HepG2 (cell line): ENCODE measurements at regions not wholly inside any gene's neighbourhood (a gene's known extent, or its start where the extent isn't known, plus 50 kb on each side); places are given as distances from the start of the nearest gene placed in this dataset.

Experiments
- BCL6 ChIP-seq: IDR thresholded peaks from 2 replicates; pipeline ENCODE4 v1.6.1; 2016; ENCODE audit warnings: missing genetic modification reagents, missing compliant biosample characterization
- CHD4 ChIP-seq: fragments of 200-600 bp; sonication (generic); IDR thresholded peaks from 2 replicates; pipeline ENCODE4 v1.7.0; 2017; ENCODE audit warnings: mild to moderate bottlenecking, low read length, borderline replicate concordance
- DZIP1 ChIP-seq: sonication (generic); formaldehyde crosslinking; IDR thresholded peaks from 2 replicates; pipeline ENCODE4 v1.5.0; 2020; ENCODE audit warnings: mild to moderate bottlenecking, missing genetic modification reagents
- FOXA1 ChIP-seq, 2 experiments: fragments of 450-650 bp in 1 of 2; sonication (generic) in 1 of 2; formaldehyde crosslinking in 1 of 2; IDR thresholded peaks; 2 replicates each; pipeline versions ENCODE4 v1.4.0 to v1.6.1; 2016 to 2020; ENCODE audit warnings: missing genetic modification reagents in 1 of 2
- GTF3A ChIP-seq: sonication (generic); formaldehyde crosslinking; conservative IDR thresholded peaks from 2 replicates; pipeline ENCODE4 v1.4.0; 2020; ENCODE audit warnings: mild to moderate bottlenecking, missing genetic modification reagents
- HMGA1 ChIP-seq: sonication (generic); formaldehyde crosslinking; conservative IDR thresholded peaks from 2 replicates; pipeline ENCODE4 v1.4.0; 2020; ENCODE audit warnings: missing genetic modification reagents
- JUND ChIP-seq: sonication (generic); formaldehyde crosslinking; IDR thresholded peaks from 2 replicates; pipeline ENCODE4 v1.8.0; 2022; ENCODE audit warnings: mild to moderate bottlenecking, missing genetic modification reagents
- KDM5A ChIP-seq: fragments of 200-600 bp; sonication (generic); IDR thresholded peaks from 2 replicates; pipeline ENCODE4 v1.7.0; 2018; ENCODE audit warnings: antibody characterized with exemption, mild to moderate bottlenecking, low read length, borderline replicate concordance
- MAFG ChIP-seq: sonication (generic); formaldehyde crosslinking; IDR thresholded peaks from 2 replicates; pipeline ENCODE4 v1.5.1; 2020; ENCODE audit warnings: mild to moderate bottlenecking, missing genetic modification reagents
- PTBP1 ChIP-seq: fragments of 200-400 bp; formaldehyde crosslinking; IDR thresholded peaks from 2 replicates; pipeline ENCODE4 v1.6.1; 2018; ENCODE audit warnings: low read length, low read depth; ENCODE audit not compliant: poor library complexity, severe bottlenecking
- SMAD1 ChIP-seq: sonication (generic); formaldehyde crosslinking; IDR thresholded peaks from 2 replicates; pipeline ENCODE4 v1.4.0; 2020; ENCODE audit warnings: missing genetic modification reagents, low read depth, mild to moderate bottlenecking, borderline replicate concordance
- SMAD3 ChIP-seq: sonication (generic); formaldehyde crosslinking; IDR thresholded peaks from 2 replicates; pipeline ENCODE4 v1.4.0; 2020; ENCODE audit warnings: missing genetic modification reagents
- ZNF343 ChIP-seq: sonication (generic); formaldehyde crosslinking; IDR thresholded peaks from 2 replicates; pipeline ENCODE4 v1.4.0; 2020; ENCODE audit warnings: mild to moderate bottlenecking, missing genetic modification reagents
- ZNF646 ChIP-seq: sonication (generic); formaldehyde crosslinking; IDR thresholded peaks from 2 replicates; pipeline ENCODE4 v1.9.0; 2021; ENCODE audit warnings: mild to moderate bottlenecking, missing genetic modification reagents
- ZNF7 ChIP-seq: IDR thresholded peaks from 2 replicates; pipeline ENCODE4 v1.6.1; 2016; ENCODE audit warnings: missing biosample characterization, missing genetic modification reagents
- ZNF713 ChIP-seq: sonication (generic); formaldehyde crosslinking; IDR thresholded peaks from 2 replicates; pipeline ENCODE4 v1.4.0; 2020; ENCODE audit warnings: mild to moderate bottlenecking, missing genetic modification reagents
- TF ChIP-seq, protein P1 (sequence below): sonication (generic); formaldehyde crosslinking; IDR thresholded peaks from 2 replicates; pipeline ENCODE4 v1.4.0; 2020; ENCODE audit warnings: missing genetic modification reagents
- TF ChIP-seq, protein P2 (sequence below): IDR thresholded peaks from 2 replicates; pipeline ENCODE4 v1.6.1; 2018; ENCODE audit warnings: missing genetic modification reagents

- TF ChIP-seq CHD4, result no peak
- TF ChIP-seq, protein P1, sequence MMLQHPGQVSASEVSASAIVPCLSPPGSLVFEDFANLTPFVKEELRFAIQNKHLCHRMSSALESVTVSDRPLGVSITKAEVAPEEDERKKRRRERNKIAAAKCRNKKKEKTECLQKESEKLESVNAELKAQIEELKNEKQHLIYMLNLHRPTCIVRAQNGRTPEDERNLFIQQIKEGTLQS (CRISPR knock-in tag), result no peak
- no peak for TF ChIP-seq GTF3A (CRISPR knock-in tag)
- TF ChIP-seq FOXA1 (IDR thresholded peaks at IDR 0.05), result no peak
- no peak for TF ChIP-seq FOXA1 (CRISPR knock-in tag; IDR thresholded peaks at IDR 0.05)
- no peak for TF ChIP-seq ZNF646 (CRISPR knock-in tag)
- TF ChIP-seq ZNF7 (CRISPR knock-in tag), result 0 out of 2 replicates have a peak, but pooled peaks have one; percentile 5
- no peak for TF ChIP-seq ZNF343 (CRISPR knock-in tag)
- no peak for TF ChIP-seq DZIP1 (CRISPR knock-in tag)
- no peak; the same call in 1 of the 2 replicates for TF ChIP-seq ZNF713 (CRISPR knock-in tag)
- peak; percentile 61; the same call in 1 of the 2 replicates for TF ChIP-seq BCL6 (CRISPR knock-in tag)
- TF ChIP-seq KDM5A, result no peak
- TF ChIP-seq PTBP1, result no peak
- TF ChIP-seq, protein P2, sequence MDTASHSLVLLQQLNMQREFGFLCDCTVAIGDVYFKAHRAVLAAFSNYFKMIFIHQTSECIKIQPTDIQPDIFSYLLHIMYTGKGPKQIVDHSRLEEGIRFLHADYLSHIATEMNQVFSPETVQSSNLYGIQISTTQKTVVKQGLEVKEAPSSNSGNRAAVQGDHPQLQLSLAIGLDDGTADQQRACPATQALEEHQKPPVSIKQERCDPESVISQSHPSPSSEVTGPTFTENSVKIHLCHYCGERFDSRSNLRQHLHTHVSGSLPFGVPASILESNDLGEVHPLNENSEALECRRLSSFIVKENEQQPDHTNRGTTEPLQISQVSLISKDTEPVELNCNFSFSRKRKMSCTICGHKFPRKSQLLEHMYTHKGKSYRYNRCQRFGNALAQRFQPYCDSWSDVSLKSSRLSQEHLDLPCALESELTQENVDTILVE (CRISPR knock-in tag), result peak; percentile 56; the same call in 1 of the 2 replicates
- TF ChIP-seq SMAD3, result no peak
- TF ChIP-seq SMAD1 (CRISPR knock-in tag), result no peak
- no peak for TF ChIP-seq MAFG (CRISPR knock-in tag)
- no peak for TF ChIP-seq JUND (CRISPR knock-in tag)
- no peak for TF ChIP-seq HMGA1 (CRISPR knock-in tag)
Measured at GRCh38 chr6:37102299-37103168, 67.4 kb upstream of the PIM1 start (continued).
